Spleen (tissue), 11 donors: ENCODE measurements at regions not wholly inside any gene's neighbourhood (a gene's known extent, or its start where the extent isn't known, plus 50 kb on each side); places are given as distances from the start of the nearest gene placed in this dataset.
"Not testable (repeated sequence)": the region's sequence is repeated elsewhere in the genome, so short reads cannot be mapped to it uniquely, and the experiment has no call there.

Experiments
- DNase-seq: peaks from one replicate; pipeline ENCODE4 v3.0.0-alpha.2; 2020
- H3K27ac ChIP-seq, 8 donors: fragments of 200-600 bp; sonication (generic) in 7 of 8; 1 replicate in 4 of 8; 2 replicates in 4 of 8; pipeline versions ENCODE4 v1.5.0 to v1.8.0; 2016 to 2021; ENCODE audit warnings: inconsistent platforms in 4 of 8, mild to moderate bottlenecking in 4 of 8, moderate library complexity in 1 of 8
- H3K27me3 ChIP-seq, 7 donors: fragments of 200-600 bp; sonication (generic) in 6 of 7; replicated peaks in 1 of 7; 1 replicate in 4 of 7; 2 replicates in 3 of 7; pipeline versions ENCODE4 v1.5.0 to v1.8.0; 2016 to 2021; ENCODE audit warnings: inconsistent platforms in 3 of 7, mild to moderate bottlenecking in 1 of 7
- H3K36me3 ChIP-seq, 6 donors: fragments of 200-600 bp; sonication (generic) in 5 of 6; 1 replicate in 4 of 6; 2 replicates in 2 of 6; pipeline versions ENCODE4 v1.5.0 to v1.8.0; 2016 to 2021; ENCODE audit warnings: inconsistent platforms in 2 of 6
- H3K4me1 ChIP-seq, 6 donors: fragments of 200-600 bp; sonication (generic) in 5 of 6; 1 replicate in 3 of 6; 2 replicates in 3 of 6; pipeline versions ENCODE4 v1.5.0 to v1.8.0; 2016 to 2021; ENCODE audit warnings: inconsistent platforms in 3 of 6
- H3K4me3 ChIP-seq, 8 donors: fragments of 200-600 bp; sonication (generic) in 7 of 8; 1 replicate in 4 of 8; 2 replicates in 4 of 8; pipeline versions ENCODE4 v1.5.0 to v1.8.0; 2016 to 2021; ENCODE audit warnings: inconsistent platforms in 4 of 8, mild to moderate bottlenecking in 4 of 8, moderate library complexity in 2 of 8
- H3K9me3 ChIP-seq, 8 donors: fragments of 200-600 bp; sonication (generic) in 7 of 8; 1 replicate in 4 of 8; 2 replicates in 4 of 8; pipeline versions ENCODE4 v1.5.0 to v1.8.0; 2016 to 2021; ENCODE audit warnings: inconsistent platforms in 4 of 8
- CTCF ChIP-seq, 11 experiments: fragments of 200-600 bp in 7 of 11; fragments of 450-650 bp in 4 of 11; sonication (generic) in 4 of 11; IDR thresholded peaks in 8 of 11; conservative IDR thresholded peaks in 3 of 11; 1 replicate in 7 of 11; 2 replicates in 4 of 11; pipeline versions ENCODE4 v1.4.0 to v1.8.0; 2016 to 2021; ENCODE audit warnings: antibody characterized with exemption in 11 of 11, inconsistent platforms in 4 of 11, mild to moderate bottlenecking in 1 of 11
- POLR2A ChIP-seq, 3 donors: fragments of 450-650 bp; IDR thresholded peaks; one replicate each; pipeline ENCODE4 v1.5.1; 2017; ENCODE audit warnings: antibody characterized with exemption in 3 of 3, mild to moderate bottlenecking in 1 of 3
- POLR2AphosphoS5 ChIP-seq, 3 donors: sonication (generic); formaldehyde crosslinking; IDR thresholded peaks; one replicate each; pipeline ENCODE4 v1.5.1; 2017; ENCODE audit warnings: antibody characterized with exemption in 3 of 3
- WGBS, 5 donors: extraction: QIAGEN DNeasy Blood & Tissue Kit in 3 of 5; methylation state at CpG; one replicate each; pipeline versions ENCODE4 v1.1.5 to v1.1.7; 2013 to 2018; 5-methylcytosine and 5-hydroxymethylcytosine counted together
- intact Hi-C: fragments of 100-400 bp; cut with DNase I; formaldehyde crosslinking; loops from one replicate; pipeline ENCODE4 v1.15.0; 2023; ENCODE audit warnings: low total_unique reads
- donor health status: healthy with polysubstance abuse.
- donor health status: DM: no; HTN: no; CAD: no; lungs with moderate emphysema.
- donor health status: DM: no; HTN: no; CAD: no.
- donor health status: Bipolar disorder and iron deficiency.
- donor health status: healthy.
- donor health status: DM: no; HTN: no; CAD: no.
- donor health status: DM: yes; HTN: yes; CAD: no.

GRCh38 chr7:13258386-13258785 is 571.0 kb downstream of the ARL4A start:
- Histone ChIP-seq H3K27ac (no peak overlapping the region), H3K9me3 (no peaks in the 10 kb centered on the region), H3K36me3 (no peaks in the 10 kb centered on the region), H3K4me3 (no peak overlapping the region), H3K27me3 (peaks cover 0 to 2% (median 0%) of the 10 kb centered on the region in 7 donors), H3K4me1 (no peaks in the 10 kb centered on the region)
- intact Hi-C loops = no loop called here
- DNase-seq = no peak
- 80 to 90% (median 85%) methylated on average over 2 of the region's 2 CpGs for WGBS, 5 donors
- TF ChIP-seq CTCF (IDR thresholded peaks at IDR 0.05 in 8 of 11, conservative IDR thresholded peaks at IDR 0.05 in 3 of 11) (no peak), POLR2AphosphoS5 (IDR thresholded peaks at IDR 0.05) (no peak), POLR2A (IDR thresholded peaks at IDR 0.05) (no peak)

- no peaks in the 10 kb centered on the region for H3K9me3 ChIP-seq
- no peak overlapping the region for H3K27ac ChIP-seq
- peaks cover 0 to 4% (median 0%) of the 10 kb centered on the region in 7 donors for H3K27me3 ChIP-seq
- no peaks in the 10 kb centered on the region for H3K4me1 ChIP-seq
- no peak overlapping the region for H3K4me3 ChIP-seq
- intact Hi-C loops = loop anchor here (2.0 to 5.0 kb wide), 2 partner anchors 623 to 738 kb away; no protein-coding TSS in a partner anchor
- no peak for DNase-seq
- TF ChIP-seq POLR2AphosphoS5 (IDR thresholded peaks at IDR 0.05) (no peak), POLR2A (IDR thresholded peaks at IDR 0.05) (no peak), CTCF (IDR thresholded peaks at IDR 0.05 in 8 of 11, conservative IDR thresholded peaks at IDR 0.05 in 3 of 11) (no peak)
- no peaks in the 10 kb centered on the region for H3K36me3 ChIP-seq
Observed at GRCh38 chr7:13259930-13260329, 572.5 kb downstream of the ARL4A start.

GRCh38 chr7:13262929-13263530 is 575.6 kb downstream of the ARL4A start:
- no peak for DNase-seq
- TF ChIP-seq POLR2A (IDR thresholded peaks at IDR 0.05) = no peak
- peak in 9 of 11 experiments; percentile 12 to 58 (median 33) for TF ChIP-seq CTCF (IDR thresholded peaks at IDR 0.05 in 8 of 11, conservative IDR thresholded peaks at IDR 0.05 in 3 of 11)
- Histone ChIP-seq H3K27me3 (peaks cover 0 to 4% (median 0%) of the 10 kb centered on the region in 7 donors), H3K4me1 (no peaks in the 10 kb centered on the region), H3K36me3 (no peaks in the 10 kb centered on the region), H3K27ac (no peak overlapping the region), H3K4me3 (no peak overlapping the region), H3K9me3 (no peaks in the 10 kb centered on the region)
- WGBS, 5 donors = 5 to 10% (median 6%) methylated on average over 4 of the region's 4 CpGs
- intact Hi-C loops = loop anchor here (5.0 kb wide), 1 partner anchor 741 kb away; no protein-coding TSS in a partner anchor

GRCh38 chr7:13265271-13265670 is 577.8 kb downstream of the ARL4A start:
- no peak for DNase-seq
- no peaks in the 10 kb centered on the region for H3K9me3 ChIP-seq
- TF ChIP-seq POLR2AphosphoS5 (IDR thresholded peaks at IDR 0.05) (no peak), CTCF (IDR thresholded peaks at IDR 0.05 in 8 of 11, conservative IDR thresholded peaks at IDR 0.05 in 3 of 11) (no peak), POLR2A (IDR thresholded peaks at IDR 0.05) (no peak)
- no peak overlapping the region for H3K27ac ChIP-seq
- H3K27me3 ChIP-seq = peaks cover 0 to 4% (median 0%) of the 10 kb centered on the region in 7 donors
- no peaks in the 10 kb centered on the region for H3K36me3 ChIP-seq
- intact Hi-C loops = no loop called here
- no peak overlapping the region for H3K4me3 ChIP-seq
- WGBS, 5 donors = 57 to 78% (median 71%) methylated on average over 2 of the region's 2 CpGs
- H3K4me1 ChIP-seq = no peaks in the 10 kb centered on the region

- H3K36me3 ChIP-seq, intact Hi-C loops, DNase-seq, H3K27ac ChIP-seq, H3K4me3 ChIP-seq, H3K4me1 ChIP-seq, H3K9me3 ChIP-seq, H3K27me3 ChIP-seq: not testable (repeated sequence)
- WGBS, 5 donors = 78 to 92% (median 84%) methylated on average over 7 to 9 of the region's 9 CpGs
Observed at GRCh38 chr7:13274205-13274604, 586.8 kb downstream of the ARL4A start.
